Neural progenitor cell (in vitro differentiated cells): ENCODE measurements at regions not wholly inside any gene's neighbourhood (a gene's known extent, or its start where the extent isn't known, plus 50 kb on each side); places are given as distances from the start of the nearest gene placed in this dataset.

Experiments used
- CTCF ChIP-seq: fragments of 200-600 bp; sonication (generic); IDR thresholded peaks from 2 replicates; pipeline ENCODE4 v1.5.1; 2017; ENCODE audit warnings: antibody characterized with exemption, mild to moderate bottlenecking
- EZH2 ChIP-seq: fragments of 200-600 bp; sonication (generic); IDR thresholded peaks from 2 replicates; pipeline ENCODE4 v1.6.1; 2017; ENCODE audit warnings: antibody characterized with exemption, mild to moderate bottlenecking, moderate library complexity

- TF ChIP-seq EZH2 (no peak), CTCF (no peak)
Observed at GRCh38 chr9:105052346-105052745, 124.4 kb upstream of the ABCA1 start.
